ENCODE measurements at regions not wholly inside any gene's neighbourhood (a gene's known extent, or its start where the extent isn't known, plus 50 kb on each side); places are given as distances from the start of the nearest gene placed in this dataset.
"Not testable (repeated sequence)": the region's sequence is repeated elsewhere in the genome, so short reads cannot be mapped to it uniquely, and the experiment has no call there.

- DNase-seq, result no peak
Measured at GRCh38 chr12:46884362-46884761, 58.6 kb upstream of the SLC38A4 start.

- DNase-seq, result no peak
Measured at GRCh38 chr12:46886541-46887041, 60.8 kb upstream of the SLC38A4 start.

- no peak for DNase-seq
Measured at GRCh38 chr12:46887870-46888269, 62.1 kb upstream of the SLC38A4 start.

GRCh38 chr12:46888568-46888967 is 62.8 kb upstream of the SLC38A4 start:
- no peak for DNase-seq

GRCh38 chr12:46891306-46891705 is 65.5 kb upstream of the SLC38A4 start:
- DNase-seq, result no peak

GRCh38 chr12:46892034-46892705 is 66.4 kb upstream of the SLC38A4 start:
- no peak for DNase-seq

- DNase-seq, result no peak
Measured at GRCh38 chr12:46892887-46893286, 67.1 kb upstream of the SLC38A4 start.

- DNase-seq, result no peak
Measured at GRCh38 chr12:46893434-46893833, 67.6 kb upstream of the SLC38A4 start.

GRCh38 chr12:46895726-46896125 is 69.9 kb upstream of the SLC38A4 start:
- no peak for DNase-seq

- DNase-seq, result no peak
Measured at GRCh38 chr12:46896680-46897079, 70.9 kb upstream of the SLC38A4 start.

- DNase-seq, result no peak
Measured at GRCh38 chr12:46898152-46898931, 72.5 kb upstream of the SLC38A4 start.

- no peak for DNase-seq
Measured at GRCh38 chr12:46898989-46899388, 73.2 kb upstream of the SLC38A4 start.

- DNase-seq, result no peak
Measured at GRCh38 chr12:46900734-46901463, 75.1 kb upstream of the SLC38A4 start.

- DNase-seq, result no peak
Measured at GRCh38 chr12:46901464-46902205, 75.8 kb upstream of the SLC38A4 start.

GRCh38 chr12:46903058-46903457 is 77.3 kb upstream of the SLC38A4 start:
- DNase-seq, result no peak

GRCh38 chr12:46904406-46905238 is 78.8 kb upstream of the SLC38A4 start:
- no peak for DNase-seq

- DNase-seq, result not testable (repeated sequence)
Measured at GRCh38 chr12:46905239-46905627, 79.4 kb upstream of the SLC38A4 start.

GRCh38 chr12:46907791-46908190 is 82.0 kb upstream of the SLC38A4 start:
- no peak for DNase-seq

GRCh38 chr12:46908236-46908935 is 82.6 kb upstream of the SLC38A4 start:
- no peak for DNase-seq

- DNase-seq, result no peak
Measured at GRCh38 chr12:46908936-46909635, 83.3 kb upstream of the SLC38A4 start.

Measured in right lung (tissue), 2 donors.